ENCODE measurements at regions not wholly inside any gene's neighbourhood (a gene's known extent, or its start where the extent isn't known, plus 50 kb on each side); places are given as distances from the start of the nearest gene placed in this dataset.
A peak's percentile ranks its signal among the peaks of the same experiment; 100 is the strongest.
"Not testable (repeated sequence)": the region's sequence is repeated elsewhere in the genome, so short reads cannot be mapped to it uniquely, and the experiment has no call there.

- no peaks in the 10 kb centered on the region for H3K27me3 ChIP-seq
- no peak for TF ChIP-seq CTCF (IDR thresholded peaks at IDR 0.05)
- no peak for TF ChIP-seq EP300 (IDR thresholded peaks at IDR 0.05; ENCODE audit: low read depth)
- TF ChIP-seq POLR2AphosphoS5 (IDR thresholded peaks at IDR 0.05), result no peak
- TF ChIP-seq POLR2A (IDR thresholded peaks at IDR 0.05), result no peak
- DNase-seq, result no peak
- H3K4me1 ChIP-seq, result peaks cover 0 to 16% (median 0%) of the 10 kb centered on the region in 4 donors
- intact Hi-C loops (cut with DNase I; ENCODE audit: low total_unique reads), result no loop called here
- in situ Hi-C loops (cut with MboI; ENCODE audit: low pct_ligation_motif_present in 1 of 4, low pct_unique_long_range_greater_than_20kb in 1 of 4, low sequenced_read_pairs in 3 of 4), result no loop called here
- H3K9me3 ChIP-seq, result no peaks in the 10 kb centered on the region
- no peak overlapping the region for H3K27ac ChIP-seq
- no peak overlapping the region for H3K4me3 ChIP-seq
- H3K36me3 ChIP-seq, result no peaks in the 10 kb centered on the region
These were observed 490.1 kb downstream of the PCNX1 start for GRCh38 chr14:71397371-71397770.

GRCh38 chr14:71398450-71398849, 491.2 kb downstream of the PCNX1 start:
- Histone ChIP-seq H3K27me3 (no peaks in the 10 kb centered on the region), H3K36me3 (no peaks in the 10 kb centered on the region), H3K9me3 (no peaks in the 10 kb centered on the region), H3K4me1 (peaks cover 0 to 19% (median 0%) of the 10 kb centered on the region in 4 donors), H3K27ac (peak overlapping the region in 1 of 4 donors; percentile 69), H3K4me3 (no peak overlapping the region)
- no peak for DNase-seq
- TF ChIP-seq POLR2AphosphoS5 (IDR thresholded peaks at IDR 0.05) (no peak), CTCF (IDR thresholded peaks at IDR 0.05) (no peak), EP300 (IDR thresholded peaks at IDR 0.05; ENCODE audit: low read depth) (no peak), POLR2A (IDR thresholded peaks at IDR 0.05) (no peak)
- 87 to 91% methylated on average over 3 of the region's 3 CpGs for WGBS, 2 donors (ENCODE audit: low coverage in 1 of 2)
- in situ Hi-C loops (cut with MboI; ENCODE audit: low pct_ligation_motif_present in 1 of 4, low pct_unique_long_range_greater_than_20kb in 1 of 4, low sequenced_read_pairs in 3 of 4), result no loop called here
- intact Hi-C loops (cut with DNase I; ENCODE audit: low total_unique reads), result no loop called here

- Histone ChIP-seq H3K4me1 (peaks cover 0 to 19% (median 0%) of the 10 kb centered on the region in 4 donors), H3K9me3 (no peaks in the 10 kb centered on the region), H3K4me3 (no peak overlapping the region), H3K27me3 (no peaks in the 10 kb centered on the region), H3K27ac (peak overlapping the region in 3 of 4 donors; percentile 20 to 69 (median 47)), H3K36me3 (no peaks in the 10 kb centered on the region)
- TF ChIP-seq POLR2AphosphoS5 (IDR thresholded peaks at IDR 0.05), result peak in 1 of 3 donors; percentile 49
- no peak for TF ChIP-seq CTCF (IDR thresholded peaks at IDR 0.05)
- peak; percentile 29 for TF ChIP-seq POLR2A (IDR thresholded peaks at IDR 0.05)
- TF ChIP-seq EP300 (IDR thresholded peaks at IDR 0.05; ENCODE audit: low read depth), result peak; percentile 13
- intact Hi-C loops (cut with DNase I; ENCODE audit: low total_unique reads) (no loop called here), in situ Hi-C loops (cut with MboI; ENCODE audit: low pct_ligation_motif_present in 1 of 4, low pct_unique_long_range_greater_than_20kb in 1 of 4, low sequenced_read_pairs in 3 of 4) (no loop called here)
- DNase-seq, result no peak
- 54 to 63% methylated on average over 3 of the region's 3 CpGs for WGBS, 2 donors (ENCODE audit: low coverage in 1 of 2)
These were observed 491.8 kb downstream of the PCNX1 start for GRCh38 chr14:71399057-71399487.

- Histone ChIP-seq H3K36me3 (no peaks in the 10 kb centered on the region), H3K27ac (no peak overlapping the region), H3K9me3 (no peaks in the 10 kb centered on the region), H3K4me3 (no peak overlapping the region), H3K27me3 (no peaks in the 10 kb centered on the region), H3K4me1 (peaks cover 0 to 19% (median 0%) of the 10 kb centered on the region in 4 donors)
- DNase-seq, result no peak
- intact Hi-C loops (cut with DNase I; ENCODE audit: low total_unique reads), result no loop called here
- in situ Hi-C loops (cut with MboI; ENCODE audit: low pct_ligation_motif_present in 1 of 4, low pct_unique_long_range_greater_than_20kb in 1 of 4, low sequenced_read_pairs in 3 of 4), result loop anchor here in 1 of 4 donors (25.0 kb wide), 1 partner anchor 264 kb away; no protein-coding TSS in a partner anchor
- TF ChIP-seq EP300 (IDR thresholded peaks at IDR 0.05; ENCODE audit: low read depth), result no peak
- peak in 1 of 3 donors; percentile 5 for TF ChIP-seq POLR2AphosphoS5 (IDR thresholded peaks at IDR 0.05)
- TF ChIP-seq CTCF (IDR thresholded peaks at IDR 0.05), result no peak
- TF ChIP-seq POLR2A (IDR thresholded peaks at IDR 0.05), result no peak
- 69 to 72% methylated on average over 3 of the region's 3 CpGs for WGBS, 2 donors (ENCODE audit: low coverage in 1 of 2)
These were observed 493.6 kb downstream of the PCNX1 start for GRCh38 chr14:71400871-71401321.

- H3K9me3 ChIP-seq; H3K27me3 ChIP-seq; DNase-seq; intact Hi-C loops (cut with DNase I; ENCODE audit: low total_unique reads); H3K36me3 ChIP-seq; H3K27ac ChIP-seq; H3K4me3 ChIP-seq: not testable (repeated sequence)
- peaks cover 0 to 19% (median 0%) of the 10 kb centered on the region in 4 donors for H3K4me1 ChIP-seq
- in situ Hi-C loops (cut with MboI; ENCODE audit: low pct_ligation_motif_present in 1 of 4, low pct_unique_long_range_greater_than_20kb in 1 of 4, low sequenced_read_pairs in 3 of 4), result loop anchor here in 1 of 4 donors (25.0 kb wide), 1 partner anchor 265 kb away; no protein-coding TSS in a partner anchor
- WGBS, 2 donors (ENCODE audit: low coverage in 1 of 2), result 87 to 100% methylated on average over 2 to 3 of the region's 3 CpGs
These were observed 495.2 kb downstream of the PCNX1 start for GRCh38 chr14:71402415-71402814.

All from transverse colon (tissue), 4 donors.